Cardiac muscle cell (in vitro differentiated cells and primary cell): ENCODE measurements at regions not wholly inside any gene's neighbourhood (a gene's known extent, or its start where the extent isn't known, plus 50 kb on each side); places are given as distances from the start of the nearest gene placed in this dataset.

Experiments
- DNase-seq, 2 donors: peaks; one replicate each; pipeline versions ENCODE4 v3.0.0 to v3.0.0-alpha.2; 2010 to 2017; ENCODE audit warnings: low read depth in 1 of 2, low spot score in 1 of 2
- H3K27ac ChIP-seq: fragments of 200-600 bp; sonication (generic); 2 replicates; pipeline ENCODE4 v1.5.1; 2016
- H3K27me3 ChIP-seq: fragments of 200-600 bp; sonication (generic); 2 replicates; pipeline ENCODE4 v1.6.0; 2016; ENCODE audit warnings: control low read depth
- H3K36me3 ChIP-seq: fragments of 200-600 bp; sonication (generic); 2 replicates; pipeline ENCODE4 v1.5.1; 2016; ENCODE audit warnings: control low read depth
- H3K4me1 ChIP-seq: fragments of 200-600 bp; sonication (generic); 2 replicates; pipeline ENCODE4 v1.8.1; 2017; ENCODE audit warnings: low read depth, mild to moderate bottlenecking, mixed run types
- H3K4me3 ChIP-seq: fragments of 200-600 bp; sonication (generic); 2 replicates; pipeline ENCODE4 v1.5.1; 2016; ENCODE audit warnings: mild to moderate bottlenecking
- H3K9me3 ChIP-seq: fragments of 200-600 bp; sonication (generic); 2 replicates; pipeline ENCODE4 v1.5.1; 2017; ENCODE audit warnings: low read depth, mild to moderate bottlenecking, control low read depth
- TF ChIP-seq, protein P1 (sequence below): IDR thresholded peaks from 2 replicates; pipeline ENCODE4 v1.5.1; 2012; ENCODE audit warnings: low read depth, mild to moderate bottlenecking, low read length

DNA sequence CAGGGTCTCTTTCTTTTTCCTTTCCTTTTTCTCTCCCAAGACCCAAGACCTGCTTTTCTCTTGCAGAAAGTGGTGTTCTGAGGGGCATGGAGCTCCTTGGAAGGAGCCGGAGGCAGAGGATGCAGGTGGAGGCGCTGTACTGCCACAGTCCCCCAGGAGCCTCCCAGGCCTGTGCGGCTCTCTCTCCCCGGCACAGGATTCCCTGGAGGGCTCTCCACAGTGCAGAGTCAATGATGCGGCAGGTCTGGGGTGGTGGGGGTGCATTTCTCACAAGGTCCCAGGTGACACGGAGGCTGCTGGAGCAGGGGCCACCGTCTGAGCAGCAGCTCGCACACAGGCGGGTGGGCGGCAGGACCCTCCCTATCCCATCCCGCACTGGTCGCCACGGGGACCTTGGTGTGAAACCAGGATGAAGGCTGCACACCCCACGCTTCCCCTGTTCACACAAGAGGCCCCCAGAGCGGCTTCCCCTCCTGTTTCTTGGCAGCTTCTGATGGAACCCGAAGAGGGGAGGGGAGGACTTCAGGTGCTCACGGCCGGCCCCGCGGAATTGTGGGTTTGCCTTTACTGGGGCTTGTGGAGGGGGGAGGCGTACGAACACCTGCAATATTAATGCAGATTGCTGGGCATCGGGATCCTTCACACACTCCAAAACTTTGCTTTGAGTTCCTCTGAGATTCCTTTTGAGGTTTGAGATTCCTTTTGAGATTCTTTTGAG lies 186.9 kb downstream of the ENGASE start:
- no peaks in the 10 kb centered on the region for H3K4me1 ChIP-seq
- no peak overlapping the region for H3K27ac ChIP-seq
- H3K4me3 ChIP-seq, result no peak overlapping the region
- TF ChIP-seq, protein P1, sequence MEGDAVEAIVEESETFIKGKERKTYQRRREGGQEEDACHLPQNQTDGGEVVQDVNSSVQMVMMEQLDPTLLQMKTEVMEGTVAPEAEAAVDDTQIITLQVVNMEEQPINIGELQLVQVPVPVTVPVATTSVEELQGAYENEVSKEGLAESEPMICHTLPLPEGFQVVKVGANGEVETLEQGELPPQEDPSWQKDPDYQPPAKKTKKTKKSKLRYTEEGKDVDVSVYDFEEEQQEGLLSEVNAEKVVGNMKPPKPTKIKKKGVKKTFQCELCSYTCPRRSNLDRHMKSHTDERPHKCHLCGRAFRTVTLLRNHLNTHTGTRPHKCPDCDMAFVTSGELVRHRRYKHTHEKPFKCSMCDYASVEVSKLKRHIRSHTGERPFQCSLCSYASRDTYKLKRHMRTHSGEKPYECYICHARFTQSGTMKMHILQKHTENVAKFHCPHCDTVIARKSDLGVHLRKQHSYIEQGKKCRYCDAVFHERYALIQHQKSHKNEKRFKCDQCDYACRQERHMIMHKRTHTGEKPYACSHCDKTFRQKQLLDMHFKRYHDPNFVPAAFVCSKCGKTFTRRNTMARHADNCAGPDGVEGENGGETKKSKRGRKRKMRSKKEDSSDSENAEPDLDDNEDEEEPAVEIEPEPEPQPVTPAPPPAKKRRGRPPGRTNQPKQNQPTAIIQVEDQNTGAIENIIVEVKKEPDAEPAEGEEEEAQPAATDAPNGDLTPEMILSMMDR, result no peak
- no peaks in the 10 kb centered on the region for H3K36me3 ChIP-seq
- peaks cover 6% of the 10 kb centered on the region for H3K27me3 ChIP-seq
- no peak for DNase-seq
- H3K9me3 ChIP-seq, result no peaks in the 10 kb centered on the region

DNA sequence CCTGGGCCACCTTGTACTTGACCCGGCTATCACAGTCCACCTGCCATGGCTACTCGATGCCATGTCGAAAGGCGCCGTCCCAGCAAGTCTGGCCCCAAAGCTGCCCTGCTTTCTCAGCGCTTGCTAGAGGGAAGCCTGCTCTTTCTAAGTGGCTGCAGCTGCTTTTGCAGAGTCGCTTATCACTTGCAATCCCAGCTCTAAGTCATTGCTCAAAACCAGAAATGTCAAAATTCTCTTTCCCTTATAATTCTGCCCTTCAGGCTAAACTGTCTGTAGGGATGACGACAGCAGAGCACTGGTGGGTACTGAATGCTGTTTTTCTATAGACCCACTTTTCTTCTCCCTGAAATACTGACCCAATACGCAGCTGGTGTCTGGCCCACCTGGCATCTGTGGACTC lies 184.2 kb downstream of the ENGASE start:
- Histone ChIP-seq H3K36me3 (no peaks in the 10 kb centered on the region), H3K4me1 (no peaks in the 10 kb centered on the region), H3K9me3 (no peaks in the 10 kb centered on the region), H3K4me3 (no peak overlapping the region), H3K27me3 (peaks cover 6% of the 10 kb centered on the region), H3K27ac (no peak overlapping the region)
- TF ChIP-seq, protein P1, result no peak
- no peak for DNase-seq

DNA sequence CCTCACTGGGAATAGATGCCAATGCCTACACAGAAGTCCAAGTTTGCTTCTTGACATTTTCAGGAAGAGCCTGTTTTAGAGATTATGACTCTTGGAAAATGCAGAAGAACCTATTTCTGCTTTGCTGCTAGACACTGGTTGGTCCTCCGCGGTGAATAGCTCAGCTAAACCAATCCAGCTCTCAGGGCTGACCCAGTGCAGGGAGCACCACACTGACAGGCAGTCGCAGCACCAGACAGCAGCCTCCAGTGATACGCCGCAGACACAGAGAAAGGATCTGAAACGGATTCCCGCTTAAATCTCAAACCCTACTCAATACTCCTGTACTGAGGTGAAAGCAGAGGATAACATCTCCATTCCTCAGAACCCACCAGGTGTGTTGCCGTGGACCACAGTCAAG lies 183.4 kb downstream of the ENGASE start:
- no peak overlapping the region for H3K4me3 ChIP-seq
- H3K4me1 ChIP-seq, result no peaks in the 10 kb centered on the region
- H3K9me3 ChIP-seq, result no peaks in the 10 kb centered on the region
- DNase-seq, result no peak
- H3K27me3 ChIP-seq, result peaks cover 6% of the 10 kb centered on the region
- TF ChIP-seq, protein P1, result no peak
- no peak overlapping the region for H3K27ac ChIP-seq
- no peaks in the 10 kb centered on the region for H3K36me3 ChIP-seq

DNA sequence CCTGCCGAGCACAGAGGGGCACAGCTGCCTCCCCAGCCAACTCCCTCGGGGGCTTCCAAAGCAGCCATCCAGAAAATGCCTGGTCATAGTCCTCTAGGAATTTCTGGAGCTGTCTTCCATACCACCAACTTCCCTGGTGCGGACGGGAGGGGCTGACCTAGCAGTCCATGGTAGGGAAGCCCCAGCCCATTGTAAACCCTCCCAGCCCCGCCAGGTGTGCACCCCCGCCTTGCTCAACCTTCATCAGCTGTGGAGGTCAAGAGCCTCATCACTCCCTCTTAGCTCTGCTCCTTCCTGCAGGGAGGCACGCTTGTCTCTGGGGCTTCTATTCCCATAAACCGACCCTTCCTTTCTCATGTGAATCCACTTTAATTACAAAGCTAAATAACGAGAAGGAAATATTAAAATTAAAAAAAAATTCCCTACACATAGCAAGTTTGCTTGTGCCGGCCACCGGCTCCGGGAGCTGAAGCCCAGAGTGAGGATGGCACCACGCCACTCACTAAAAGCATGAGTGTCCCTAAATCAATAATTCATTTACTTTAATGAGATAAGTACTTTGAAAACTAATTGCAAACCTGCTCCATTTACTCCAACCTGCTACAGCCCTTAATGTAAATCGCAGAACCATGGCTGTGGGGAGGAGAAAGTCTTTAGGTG lies 181.4 kb downstream of the ENGASE start:
- Histone ChIP-seq H3K27me3 (peaks cover 6% of the 10 kb centered on the region), H3K9me3 (no peaks in the 10 kb centered on the region), H3K4me1 (no peaks in the 10 kb centered on the region), H3K36me3 (no peaks in the 10 kb centered on the region), H3K4me3 (no peak overlapping the region), H3K27ac (no peak overlapping the region)
- TF ChIP-seq, protein P1, result no peak
- DNase-seq, result no peak

DNA sequence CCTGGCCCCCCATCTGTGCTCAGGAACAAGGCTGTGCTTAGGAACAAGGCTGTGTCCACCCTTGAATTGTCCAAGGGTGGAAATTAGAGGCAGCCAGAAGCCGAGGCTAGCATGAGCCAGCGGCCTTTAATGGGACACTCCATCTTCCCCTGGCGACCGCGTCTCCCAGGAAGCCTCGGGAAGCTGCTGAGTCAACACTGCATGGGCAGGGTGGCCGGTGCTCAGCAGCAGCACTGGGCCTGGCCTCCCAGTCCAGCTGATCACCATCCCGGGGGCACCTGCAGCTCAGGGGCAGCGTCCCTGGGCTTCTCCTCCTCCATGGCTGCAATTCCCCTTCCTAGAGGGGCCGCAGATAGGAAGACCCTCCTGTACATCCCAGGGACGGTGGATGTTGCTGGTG lies 180.8 kb downstream of the ENGASE start:
- peaks cover 6% of the 10 kb centered on the region for H3K27me3 ChIP-seq
- no peaks in the 10 kb centered on the region for H3K4me1 ChIP-seq
- H3K9me3 ChIP-seq, result no peaks in the 10 kb centered on the region
- TF ChIP-seq, protein P1, result no peak
- no peaks in the 10 kb centered on the region for H3K36me3 ChIP-seq
- H3K4me3 ChIP-seq, result no peak overlapping the region
- DNase-seq, result no peak
- no peak overlapping the region for H3K27ac ChIP-seq
